Activated CD4-positive, alpha-beta T cell treated with anti-CD3 and anti-CD28 coated beads, Interleukin-2, amount 10 ng/mL, durations not matched to agents 7 days and 5 days (primary cell): ENCODE measurements at regions not wholly inside any gene's neighbourhood (a gene's known extent, or its start where the extent isn't known, plus 50 kb on each side); places are given as distances from the start of the nearest gene placed in this dataset.

Source experiments
- CTCF ChIA-PET: fragments of 350-600 bp; sonication (Branson Sonifier 250); formaldehyde crosslinking; loops from one replicate; lab custom pipeline; 2021; ENCODE audit warnings: antibody characterized with exemption; lab: Charles Lee
- POLR2A ChIA-PET: fragments of 350-600 bp; sonication (Branson Sonifier 250); formaldehyde crosslinking; loops from one replicate; lab custom pipeline; 2021; ENCODE audit warnings: antibody characterized with exemption; lab: Charles Lee
- DNase-seq: peaks from one replicate; pipeline ENCODE4 v3.0.0-alpha.2; 2020
- H3K27ac Mint-ChIP-seq: one replicate; pipeline ENCODE4 v1.8.0; 2021; ENCODE audit warnings: mild to moderate bottlenecking, moderate library complexity, mixed read lengths
- H3K27me3 Mint-ChIP-seq: one replicate; pipeline ENCODE4 v1.8.0; 2021; ENCODE audit warnings: mixed read lengths
- H3K36me3 Mint-ChIP-seq: one replicate; pipeline ENCODE4 v1.8.0; 2021; ENCODE audit warnings: low read depth, mixed read lengths
- H3K4me1 Mint-ChIP-seq: one replicate; pipeline ENCODE4 v1.8.0; 2021; ENCODE audit warnings: mixed read lengths
- H3K4me3 Mint-ChIP-seq: one replicate; pipeline ENCODE4 v1.8.0; 2021; ENCODE audit warnings: mild to moderate bottlenecking, moderate library complexity, mixed read lengths
- H3K9me3 Mint-ChIP-seq: one replicate; pipeline ENCODE4 v1.8.0; 2021; ENCODE audit warnings: mixed read lengths

DNA sequence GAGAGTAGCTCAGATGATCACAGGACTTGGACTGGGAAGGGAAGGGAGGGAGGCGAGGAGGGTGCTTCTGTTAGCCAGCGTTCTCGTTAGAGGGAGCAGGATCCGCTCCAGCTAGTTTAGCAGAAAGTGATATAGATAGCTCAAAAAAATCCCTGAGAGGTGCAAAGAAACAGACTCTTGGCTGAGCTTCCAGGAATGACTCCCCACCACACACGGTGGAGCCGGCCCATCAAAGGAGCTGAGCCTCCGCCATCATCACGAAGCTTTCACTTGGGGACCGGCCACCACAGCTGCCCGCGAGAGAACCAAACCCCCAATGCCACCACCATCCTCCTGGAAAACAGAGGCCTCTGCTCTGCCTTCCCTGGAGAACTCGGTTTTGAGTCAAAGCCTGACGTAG lies 124.6 kb upstream of the BCL2L14 start:
- Mint-ChIP-seq H3K4me1 (peaks cover 5% of the 10 kb centered on the region), H3K27ac (no peak overlapping the region), H3K36me3 (no peaks in the 10 kb centered on the region), H3K27me3 (peaks cover 10% of the 10 kb centered on the region), H3K9me3 (peaks cover 3% of the 10 kb centered on the region), H3K4me3 (no peak overlapping the region)
- no peak for DNase-seq
- ChIA-PET CTCF (interaction anchor here (1.4 kb wide), 1 partner anchor 13 kb away, joined by 5 read pairs; no protein-coding TSS in a partner anchor), POLR2A (no interaction called here)

DNA sequence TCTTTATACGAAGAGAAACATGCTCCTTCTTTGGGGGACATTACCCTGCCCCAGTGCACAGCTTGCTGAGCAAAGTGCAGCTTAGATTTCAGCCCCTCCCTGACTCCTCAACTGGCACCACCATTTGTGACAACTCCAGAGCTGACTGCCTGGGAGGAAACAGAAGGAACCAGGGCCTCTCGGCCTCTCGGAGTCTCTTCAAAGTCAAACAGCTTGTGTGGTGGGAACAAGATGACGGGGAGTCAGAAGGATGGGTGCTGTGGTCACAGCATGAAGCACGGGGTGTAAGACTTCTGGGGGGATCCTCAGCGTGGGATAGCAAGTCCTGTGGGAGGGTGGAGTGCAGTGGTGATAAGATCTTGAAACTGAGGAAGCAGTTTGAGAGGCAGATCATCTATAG lies 123.5 kb upstream of the BCL2L14 start:
- ChIA-PET CTCF (interaction anchor here (1.0 to 1.4 kb wide), 2 partner anchors 12 to 15 kb away, joined by 3 to 5 read pairs; no protein-coding TSS in a partner anchor), POLR2A (no interaction called here)
- Mint-ChIP-seq H3K4me1 (peaks cover 5% of the 10 kb centered on the region), H3K9me3 (peaks cover 3% of the 10 kb centered on the region), H3K27ac (no peak overlapping the region), H3K4me3 (no peak overlapping the region), H3K27me3 (peaks cover 10% of the 10 kb centered on the region), H3K36me3 (no peaks in the 10 kb centered on the region)
- no peak for DNase-seq

- H3K36me3 Mint-ChIP-seq, result peaks cover 3% of the 10 kb centered on the region
- ChIA-PET CTCF (interaction anchor here (1.3 to 1.8 kb wide), 2 partner anchors 9 to 11 kb away, joined by 3 to 10 read pairs; no protein-coding TSS in a partner anchor), POLR2A (no interaction called here)
- H3K27me3 Mint-ChIP-seq, result peaks cover 10% of the 10 kb centered on the region
- peaks cover 3% of the 10 kb centered on the region for H3K9me3 Mint-ChIP-seq
- H3K4me3 Mint-ChIP-seq, result no peak overlapping the region
- DNase-seq, result no peak
- H3K4me1 Mint-ChIP-seq, result peaks cover 23% of the 10 kb centered on the region
- no peak overlapping the region for H3K27ac Mint-ChIP-seq
Measured at GRCh38 chr12:11949738-11950411, 120.9 kb upstream of the BCL2L14 start.

DNA sequence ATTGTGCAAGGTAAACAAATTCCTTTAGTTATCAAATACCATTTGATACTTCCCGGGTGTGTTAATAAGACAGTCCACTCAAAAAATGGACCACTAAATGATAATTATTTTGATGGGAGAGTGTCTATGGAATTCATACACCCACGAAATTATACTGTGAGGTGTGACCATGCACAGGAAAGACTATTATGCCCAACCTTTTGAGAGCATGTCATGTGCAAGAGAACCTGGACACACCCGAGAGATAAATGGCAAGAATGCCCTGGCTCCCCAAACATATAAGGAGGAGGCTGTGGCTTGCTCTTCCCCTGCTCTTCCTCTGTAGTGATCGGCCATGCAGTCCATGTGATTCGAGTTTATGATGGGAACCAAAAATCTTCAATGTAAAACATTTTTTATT lies 119.5 kb upstream of the BCL2L14 start:
- Mint-ChIP-seq H3K27me3 (peaks cover 15% of the 10 kb centered on the region), H3K9me3 (no peaks in the 10 kb centered on the region), H3K27ac (no peak overlapping the region), H3K36me3 (peaks cover 6% of the 10 kb centered on the region), H3K4me1 (peaks cover 32% of the 10 kb centered on the region), H3K4me3 (no peak overlapping the region)
- ChIA-PET POLR2A (no interaction called here), CTCF (interaction anchor here (1.8 kb wide), 1 partner anchor 8 kb away, joined by 10 read pairs; no protein-coding TSS in a partner anchor)
- no peak for DNase-seq

DNA sequence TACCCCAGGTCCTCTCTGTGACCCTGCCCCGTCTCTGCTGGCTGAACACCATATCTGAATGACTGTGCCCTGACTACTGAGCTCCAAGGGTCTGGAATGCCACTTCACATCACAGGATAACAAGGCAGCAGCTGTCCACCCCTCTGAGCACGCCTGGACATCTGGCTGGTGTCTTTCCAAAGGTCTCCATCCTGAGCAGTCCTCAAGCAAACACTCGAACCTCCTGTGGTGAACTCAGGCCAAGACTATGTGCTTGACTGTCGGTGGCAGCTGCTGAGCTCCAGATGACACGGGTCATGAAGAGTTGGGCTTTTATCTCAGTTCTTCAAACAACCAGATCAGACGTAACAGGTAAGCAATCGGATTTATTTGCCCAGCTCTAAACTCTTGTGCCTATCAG lies 117.2 kb upstream of the BCL2L14 start:
- Mint-ChIP-seq H3K9me3 (no peaks in the 10 kb centered on the region), H3K27me3 (peaks cover 18% of the 10 kb centered on the region), H3K4me3 (no peak overlapping the region), H3K36me3 (peaks cover 8% of the 10 kb centered on the region), H3K27ac (peak overlapping the region; percentile 61), H3K4me1 (peaks cover 37% of the 10 kb centered on the region)
- no peak for DNase-seq
- ChIA-PET CTCF (interaction anchor here (1.1 to 1.6 kb wide), 3 partner anchors 9 to 226 kb away, joined by 4 to 7 read pairs (median 5); no protein-coding TSS in a partner anchor), POLR2A (no interaction called here)

DNA sequence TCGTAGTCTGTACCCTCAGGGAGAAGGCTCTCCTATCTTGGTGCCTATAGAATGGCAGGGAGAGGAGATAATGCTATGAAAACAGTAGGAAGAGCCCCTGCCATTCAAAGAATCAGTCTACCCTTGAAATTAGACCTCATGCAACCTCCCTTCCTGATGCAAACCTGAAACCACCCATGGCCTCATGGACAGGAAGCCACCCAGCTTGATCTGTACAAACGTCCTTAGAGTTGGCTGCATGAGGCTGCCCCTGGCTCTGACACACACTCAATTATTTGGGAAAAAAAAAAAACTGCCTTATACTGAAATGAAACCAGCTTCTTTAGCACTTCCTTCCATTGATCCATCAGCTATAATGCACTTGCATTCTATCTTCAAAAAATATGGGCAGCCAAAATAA lies 116.6 kb upstream of the BCL2L14 start:
- Mint-ChIP-seq H3K4me1 (peaks cover 44% of the 10 kb centered on the region), H3K9me3 (no peaks in the 10 kb centered on the region), H3K27ac (peak overlapping the region; percentile 61), H3K27me3 (peaks cover 14% of the 10 kb centered on the region), H3K36me3 (peaks cover 11% of the 10 kb centered on the region), H3K4me3 (no peak overlapping the region)
- ChIA-PET POLR2A (no interaction called here), CTCF (interaction anchor here (0.6 to 2.2 kb wide), 4 partner anchors 19 to 285 kb away, joined by 4 read pairs; no protein-coding TSS in a partner anchor)
- peak; percentile 33 for DNase-seq

- peaks cover 15% of the 10 kb centered on the region for H3K36me3 Mint-ChIP-seq
Measured at GRCh38 chr12:11958221-11959091, 112.3 kb upstream of the BCL2L14 start.

DNA sequence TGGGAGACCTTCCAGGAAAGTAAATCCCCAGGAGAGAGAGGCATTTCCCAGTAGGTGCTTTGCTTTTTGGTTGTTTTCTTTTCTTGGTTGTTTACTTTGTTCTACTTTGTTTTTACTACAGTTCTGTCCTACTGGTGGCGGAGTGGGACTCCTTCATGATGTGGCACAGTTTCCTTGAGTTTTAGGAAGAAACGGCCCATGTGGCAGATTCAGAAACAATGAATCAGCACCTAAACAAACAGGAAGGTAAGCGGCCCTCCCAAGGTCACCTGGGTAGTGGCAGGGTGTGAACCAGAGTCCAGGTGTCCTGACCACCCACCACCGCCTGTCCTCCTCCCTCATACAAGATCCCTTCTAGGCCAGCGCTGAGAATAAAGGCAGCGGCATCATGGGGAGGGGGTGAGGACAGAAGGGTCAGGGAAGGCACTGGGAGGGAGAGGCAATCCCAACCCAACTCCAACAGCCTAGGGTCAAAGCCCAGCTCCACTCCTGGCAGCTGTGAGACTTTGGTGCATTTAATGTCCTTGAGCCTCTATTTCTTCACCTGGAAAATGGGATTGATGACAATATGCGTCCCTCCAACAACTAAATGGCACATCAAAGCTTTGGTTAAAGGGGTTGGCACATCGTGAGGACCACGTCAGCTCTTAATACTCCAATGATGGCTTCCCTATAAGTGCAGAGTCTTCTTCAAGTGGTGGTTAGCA lies 111.5 kb upstream of the BCL2L14 start:
- H3K9me3 Mint-ChIP-seq, result peaks cover 10% of the 10 kb centered on the region
- peaks cover 42% of the 10 kb centered on the region for H3K4me1 Mint-ChIP-seq
- H3K4me3 Mint-ChIP-seq, result peak overlapping the region; percentile 0
- H3K36me3 Mint-ChIP-seq, result peaks cover 18% of the 10 kb centered on the region
- POLR2A ChIA-PET, result no interaction called here
- H3K27me3 Mint-ChIP-seq, result peaks cover 7% of the 10 kb centered on the region
- peak overlapping the region; percentile 77 for H3K27ac Mint-ChIP-seq
- CTCF ChIA-PET, result interaction anchor here (0.6 to 2.0 kb wide), 6 partner anchors 9 to 49 kb away, joined by 3 to 10 read pairs (median 5); no protein-coding TSS in a partner anchor
- DNase-seq, result no peak

More at GRCh38 chr12:11958221-11959091, 112.3 kb upstream of the BCL2L14 start:
- Mint-ChIP-seq H3K4me3 (peak overlapping the region; percentile 0), H3K4me1 (peaks cover 50% of the 10 kb centered on the region), H3K27me3 (peaks cover 7% of the 10 kb centered on the region), H3K9me3 (peaks cover 7% of the 10 kb centered on the region), H3K27ac (peak overlapping the region; percentile 77)
- CTCF ChIA-PET, result interaction anchor here (0.6 to 1.9 kb wide), 6 partner anchors 8 to 75 kb away, joined by 3 to 10 read pairs (median 4); no protein-coding TSS in a partner anchor
- POLR2A ChIA-PET, result no interaction called here
- DNase-seq, result peak; percentile 40

- Mint-ChIP-seq H3K4me1 (peaks cover 30% of the 10 kb centered on the region), H3K9me3 (peaks cover 10% of the 10 kb centered on the region), H3K27me3 (peaks cover 4% of the 10 kb centered on the region), H3K4me3 (no peak overlapping the region), H3K36me3 (peaks cover 13% of the 10 kb centered on the region), H3K27ac (no peak overlapping the region)
- POLR2A ChIA-PET, result no interaction called here
- peak; percentile 0 for DNase-seq
- CTCF ChIA-PET, result interaction anchor here (0.7 to 2.0 kb wide), 6 partner anchors 9 to 474 kb away, joined by 3 to 5 read pairs (median 4); no protein-coding TSS in a partner anchor
Measured at GRCh38 chr12:11960646-11961045, 110.1 kb upstream of the BCL2L14 start.

- H3K27me3 Mint-ChIP-seq, result peaks cover 2% of the 10 kb centered on the region
- H3K27ac Mint-ChIP-seq, result no peak overlapping the region
- DNase-seq, result peak; percentile 3
- H3K9me3 Mint-ChIP-seq, result peaks cover 10% of the 10 kb centered on the region
- ChIA-PET POLR2A (no interaction called here), CTCF (interaction anchor here (1.3 to 1.7 kb wide), 3 partner anchors 8 to 71 kb away, joined by 3 to 5 read pairs (median 5); no protein-coding TSS in a partner anchor)
- H3K4me1 Mint-ChIP-seq, result peaks cover 24% of the 10 kb centered on the region
- no peak overlapping the region for H3K4me3 Mint-ChIP-seq
- peaks cover 12% of the 10 kb centered on the region for H3K36me3 Mint-ChIP-seq
Measured at GRCh38 chr12:11961686-11962085, 109.1 kb upstream of the BCL2L14 start.

- peaks cover 12% of the 10 kb centered on the region for H3K36me3 Mint-ChIP-seq
- peaks cover 10% of the 10 kb centered on the region for H3K9me3 Mint-ChIP-seq
- CTCF ChIA-PET, result interaction anchor here (0.7 to 1.0 kb wide), 2 partner anchors 15 to 47 kb away, joined by 3 to 6 read pairs; no protein-coding TSS in a partner anchor
- H3K4me3 Mint-ChIP-seq, result no peak overlapping the region
- no peak for DNase-seq
- no peak overlapping the region for H3K27ac Mint-ChIP-seq
- peaks cover 25% of the 10 kb centered on the region for H3K4me1 Mint-ChIP-seq
- POLR2A ChIA-PET, result no interaction called here
- peaks cover 4% of the 10 kb centered on the region for H3K27me3 Mint-ChIP-seq
Measured at GRCh38 chr12:11962860-11963259, 107.9 kb upstream of the BCL2L14 start.
